ENCODE measurements at regions not wholly inside any gene's neighbourhood (a gene's known extent, or its start where the extent isn't known, plus 50 kb on each side); places are given as distances from the start of the nearest gene placed in this dataset.

GRCh38 chr5:6218517-6218916, 159.8 kb downstream of the MED10 start:
- 82% methylated on average over 6 of the region's 6 CpGs for WGBS
- Histone ChIP-seq H3K9me3 (no peaks in the 10 kb centered on the region), H3K4me1 (replicated peaks) (no peaks in the 10 kb centered on the region), H3K36me3 (no peaks in the 10 kb centered on the region), H3K4me3 (no peak overlapping the region), H3K27me3 (replicated peaks; ENCODE audit: insufficient read depth) (no peaks in the 10 kb centered on the region), H3K27ac (peak overlapping the region in 1 of 2 donors; percentile 12)
- intact Hi-C loops (cut with DNase I): no loop called here
- TF ChIP-seq POLR2AphosphoS5 (IDR thresholded peaks at IDR 0.05) (no peak), POLR2A (IDR thresholded peaks at IDR 0.05) (no peak)
- TF ChIP-seq, protein P1, sequence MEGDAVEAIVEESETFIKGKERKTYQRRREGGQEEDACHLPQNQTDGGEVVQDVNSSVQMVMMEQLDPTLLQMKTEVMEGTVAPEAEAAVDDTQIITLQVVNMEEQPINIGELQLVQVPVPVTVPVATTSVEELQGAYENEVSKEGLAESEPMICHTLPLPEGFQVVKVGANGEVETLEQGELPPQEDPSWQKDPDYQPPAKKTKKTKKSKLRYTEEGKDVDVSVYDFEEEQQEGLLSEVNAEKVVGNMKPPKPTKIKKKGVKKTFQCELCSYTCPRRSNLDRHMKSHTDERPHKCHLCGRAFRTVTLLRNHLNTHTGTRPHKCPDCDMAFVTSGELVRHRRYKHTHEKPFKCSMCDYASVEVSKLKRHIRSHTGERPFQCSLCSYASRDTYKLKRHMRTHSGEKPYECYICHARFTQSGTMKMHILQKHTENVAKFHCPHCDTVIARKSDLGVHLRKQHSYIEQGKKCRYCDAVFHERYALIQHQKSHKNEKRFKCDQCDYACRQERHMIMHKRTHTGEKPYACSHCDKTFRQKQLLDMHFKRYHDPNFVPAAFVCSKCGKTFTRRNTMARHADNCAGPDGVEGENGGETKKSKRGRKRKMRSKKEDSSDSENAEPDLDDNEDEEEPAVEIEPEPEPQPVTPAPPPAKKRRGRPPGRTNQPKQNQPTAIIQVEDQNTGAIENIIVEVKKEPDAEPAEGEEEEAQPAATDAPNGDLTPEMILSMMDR (IDR thresholded peaks at IDR 0.05): no peak
- DNase-seq (ENCODE audit: low spot score): no peak

- Histone ChIP-seq H3K4me1 (replicated peaks) (no peaks in the 10 kb centered on the region), H3K27me3 (replicated peaks; ENCODE audit: insufficient read depth) (no peaks in the 10 kb centered on the region), H3K36me3 (no peaks in the 10 kb centered on the region), H3K27ac (peak overlapping the region in 1 of 2 donors; percentile 12), H3K9me3 (no peaks in the 10 kb centered on the region), H3K4me3 (no peak overlapping the region)
- DNase-seq (ENCODE audit: low spot score): no peak
- intact Hi-C loops (cut with DNase I): no loop called here
- no peak for TF ChIP-seq POLR2AphosphoS5 (IDR thresholded peaks at IDR 0.05)
- no peak for TF ChIP-seq POLR2A (IDR thresholded peaks at IDR 0.05)
- WGBS: 100% methylated on average over 4 of the region's 7 CpGs
Observed at GRCh38 chr5:6218116-6218515, 160.2 kb downstream of the MED10 start.

GRCh38 chr5:6216471-6217075, 161.8 kb downstream of the MED10 start:
- no peaks in the 10 kb centered on the region for H3K27me3 ChIP-seq (replicated peaks; ENCODE audit: insufficient read depth)
- intact Hi-C loops (cut with DNase I): no loop called here
- no peaks in the 10 kb centered on the region for H3K9me3 ChIP-seq
- WGBS: 81% methylated on average over 9 of the region's 9 CpGs
- DNase-seq (ENCODE audit: low spot score): no peak
- no peak overlapping the region for H3K27ac ChIP-seq
- H3K36me3 ChIP-seq: no peaks in the 10 kb centered on the region
- H3K4me3 ChIP-seq: no peak overlapping the region
- H3K4me1 ChIP-seq (replicated peaks): no peaks in the 10 kb centered on the region
- TF ChIP-seq POLR2A (IDR thresholded peaks at IDR 0.05) (no peak), POLR2AphosphoS5 (IDR thresholded peaks at IDR 0.05) (no peak)
- TF ChIP-seq, protein P1 (IDR thresholded peaks at IDR 0.05): no peak

DNA sequence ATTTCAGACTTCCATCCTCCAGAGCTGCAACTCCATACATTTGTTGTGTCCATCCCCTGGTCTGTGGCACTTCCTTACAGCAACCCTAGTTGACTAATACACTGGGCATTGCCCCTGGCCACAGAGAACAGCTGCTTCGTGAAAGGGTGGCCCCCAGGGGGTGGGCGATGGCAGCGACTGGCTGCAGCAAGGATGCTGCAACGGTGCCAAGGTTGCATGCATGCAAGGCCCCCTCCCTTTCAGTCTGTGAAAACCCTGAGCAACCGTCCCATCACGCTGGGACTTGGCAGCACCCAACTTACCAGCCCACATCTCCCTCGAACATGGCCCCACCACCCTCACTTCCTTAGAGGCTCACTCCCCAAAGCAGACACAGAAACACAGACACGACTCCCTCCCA, 162.5 kb downstream of the MED10 start:
- TF ChIP-seq, protein P1 (IDR thresholded peaks at IDR 0.05): no peak
- TF ChIP-seq POLR2A (IDR thresholded peaks at IDR 0.05): no peak
- no peak for TF ChIP-seq POLR2AphosphoS5 (IDR thresholded peaks at IDR 0.05)
- no peak for DNase-seq (ENCODE audit: low spot score)

GRCh38 chr5:6212244-6212643, 166.1 kb downstream of the MED10 start:
- intact Hi-C loops (cut with DNase I): no loop called here
- H3K4me3 ChIP-seq: no peak overlapping the region
- H3K27ac ChIP-seq: no peak overlapping the region
- no peak for DNase-seq (ENCODE audit: low spot score)
- no peaks in the 10 kb centered on the region for H3K4me1 ChIP-seq (replicated peaks)
- H3K27me3 ChIP-seq (replicated peaks; ENCODE audit: insufficient read depth): no peaks in the 10 kb centered on the region
- no peaks in the 10 kb centered on the region for H3K36me3 ChIP-seq
- TF ChIP-seq POLR2AphosphoS5 (IDR thresholded peaks at IDR 0.05): no peak
- TF ChIP-seq, protein P1 (IDR thresholded peaks at IDR 0.05): no peak
- TF ChIP-seq POLR2A (IDR thresholded peaks at IDR 0.05): no peak
- H3K9me3 ChIP-seq: no peaks in the 10 kb centered on the region
- 38% methylated on average over 1 of the region's 1 CpG for WGBS

More for the DNA sequence above, 162.5 kb downstream of the MED10 start:
- Histone ChIP-seq H3K9me3 (no peaks in the 10 kb centered on the region), H3K4me1 (replicated peaks) (no peaks in the 10 kb centered on the region), H3K27me3 (replicated peaks; ENCODE audit: insufficient read depth) (no peaks in the 10 kb centered on the region), H3K4me3 (no peak overlapping the region), H3K36me3 (no peaks in the 10 kb centered on the region), H3K27ac (no peak overlapping the region)
- intact Hi-C loops (cut with DNase I): no loop called here
- 67% methylated on average over 8 of the region's 8 CpGs for WGBS
